HG03159 (cell line): ENCODE measurements at regions not wholly inside any gene's neighbourhood (a gene's known extent, or its start where the extent isn't known, plus 50 kb on each side); places are given as distances from the start of the nearest gene placed in this dataset.
"Not testable (repeated sequence)": the region's sequence is repeated elsewhere in the genome, so short reads cannot be mapped to it uniquely, and the experiment has no call there.

Source experiments
- ATAC-seq: cut with Tn5 transposase; IDR thresholded peaks from one replicate; pipeline ENCODE4 v1.9.1; 2021; ENCODE audit warnings: mild to moderate bottlenecking, moderate library complexity; ENCODE audit not compliant: unreplicated experiment

DNA sequence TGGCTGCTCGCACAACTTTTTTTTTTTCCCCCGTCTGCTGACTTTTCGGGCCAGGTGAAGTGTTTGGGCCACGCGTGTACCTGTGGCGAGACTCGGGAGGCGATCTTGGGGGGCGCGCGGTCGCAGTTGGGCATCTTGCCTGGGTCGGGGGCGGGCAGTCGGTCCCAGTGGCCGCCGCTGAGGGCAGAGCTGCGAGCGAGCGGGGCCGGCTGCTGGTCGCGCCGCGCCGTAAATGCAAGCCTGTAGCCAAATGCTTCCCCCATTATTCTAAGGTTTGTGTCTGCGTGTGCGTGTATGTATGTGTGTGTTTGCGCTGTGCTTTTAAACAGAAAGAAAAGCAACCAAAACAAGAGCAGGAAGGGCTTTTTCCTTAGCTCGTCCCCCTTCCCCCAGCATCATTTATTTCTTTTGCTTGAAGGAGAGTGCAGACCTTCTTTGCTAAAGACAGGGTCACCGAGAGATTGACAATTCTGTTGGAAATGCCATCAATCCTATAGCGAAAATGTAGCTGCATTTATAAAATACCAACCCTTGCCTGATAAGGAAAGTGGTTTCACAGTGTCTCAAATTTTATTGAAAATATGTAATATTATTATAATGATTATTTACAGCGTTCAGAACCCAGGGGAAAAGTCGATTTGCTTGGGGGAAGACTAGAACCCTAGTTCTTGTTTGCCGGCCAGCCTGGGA, 143.2 kb upstream of the ZNF536 start:
- no peak for ATAC-seq

DNA sequence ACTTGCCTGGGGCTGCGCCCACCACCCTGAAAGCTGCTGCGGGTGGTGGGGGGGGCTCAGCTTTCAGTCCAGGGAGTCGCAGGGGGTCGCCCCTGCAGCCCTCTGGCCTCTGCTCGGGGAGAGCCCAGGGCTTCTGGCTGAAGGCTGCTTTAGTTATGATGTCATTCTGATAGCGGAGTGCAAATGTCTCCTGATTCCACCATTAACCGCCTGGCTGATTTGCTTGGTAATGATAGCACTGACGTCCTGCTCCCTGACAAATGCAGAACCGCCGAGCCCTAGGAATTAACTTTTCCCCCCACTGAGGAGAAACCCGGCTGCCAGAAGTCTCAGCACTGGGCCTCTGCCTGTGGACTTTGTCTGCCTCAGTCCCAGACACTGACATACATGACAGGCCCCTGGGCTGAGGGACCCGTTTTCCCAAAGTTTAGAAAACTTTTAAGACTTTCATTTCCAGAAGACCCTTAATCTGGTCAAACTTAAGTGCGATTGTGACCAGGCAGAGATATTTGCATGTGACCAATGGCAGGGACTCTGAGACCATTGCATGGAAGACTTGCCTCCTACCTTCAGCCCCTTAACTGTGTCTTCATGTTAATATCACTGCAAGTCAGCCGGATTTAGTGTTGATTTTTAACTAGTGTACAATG, 142.5 kb upstream of the ZNF536 start:
- no peak for ATAC-seq

DNA sequence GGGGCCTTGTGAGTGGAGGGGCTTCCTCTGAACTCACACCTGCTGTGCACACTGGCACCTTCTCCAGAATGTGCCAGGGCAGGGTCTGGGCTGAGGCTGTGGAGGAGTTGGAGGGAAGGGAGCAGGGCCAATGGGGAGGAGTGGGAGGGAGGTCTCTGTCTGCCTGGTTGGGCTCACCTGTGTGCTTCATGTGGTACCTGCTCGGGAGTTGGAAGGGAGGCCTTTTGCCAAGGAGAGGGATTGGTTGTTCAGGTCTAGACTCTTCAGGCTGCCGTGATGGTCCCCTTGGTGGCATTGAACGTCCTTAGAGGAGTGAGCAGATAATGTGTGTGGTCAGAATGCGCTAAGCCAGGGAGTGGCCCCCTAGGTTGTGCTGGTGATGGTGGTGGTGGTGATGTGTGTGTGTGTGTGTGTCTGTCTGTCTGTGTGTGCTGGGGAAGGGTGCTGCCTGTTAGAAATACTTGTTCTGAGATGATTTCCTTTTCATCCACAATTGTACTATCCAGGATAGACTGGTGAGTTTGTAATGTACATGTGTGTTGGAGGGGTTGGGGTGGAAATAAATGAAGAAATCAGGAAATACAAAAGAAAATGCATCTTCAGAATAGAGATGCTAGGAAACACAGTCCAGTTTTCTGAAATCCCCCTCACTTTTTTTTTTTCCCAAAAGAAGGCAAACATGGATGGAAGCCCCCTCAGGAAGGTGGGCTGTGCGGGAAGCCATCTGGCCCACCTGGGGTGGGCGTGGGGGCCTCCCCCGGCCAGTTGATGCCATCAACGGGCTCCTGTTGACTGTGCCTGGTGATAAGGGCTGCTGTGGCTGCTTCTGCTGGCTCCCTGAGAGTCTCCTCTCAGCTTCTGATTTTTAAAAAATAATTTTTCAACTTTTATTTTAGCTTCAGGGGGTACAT, 140.5 kb upstream of the ZNF536 start:
- ATAC-seq, result no peak

DNA sequence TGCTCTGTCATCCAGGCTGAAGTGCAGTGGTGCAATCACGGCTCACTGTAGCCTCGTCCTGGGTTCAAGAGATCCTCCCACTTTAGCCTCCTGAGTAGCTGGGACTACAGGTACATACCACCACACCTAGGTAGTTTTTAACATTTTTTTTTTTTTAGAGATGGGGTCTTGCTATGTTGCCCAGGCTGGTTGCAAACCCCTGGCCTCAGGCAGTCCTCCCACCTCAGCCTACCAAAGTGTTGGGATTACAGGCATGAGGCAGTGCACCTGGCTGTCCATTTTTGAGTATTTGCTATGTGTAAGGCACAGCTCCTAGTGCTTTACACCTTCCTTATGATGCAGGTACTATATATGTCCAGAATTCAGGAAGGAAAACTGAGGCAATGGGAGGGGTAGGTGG, 138.8 kb upstream of the ZNF536 start:
- no peak for ATAC-seq

DNA sequence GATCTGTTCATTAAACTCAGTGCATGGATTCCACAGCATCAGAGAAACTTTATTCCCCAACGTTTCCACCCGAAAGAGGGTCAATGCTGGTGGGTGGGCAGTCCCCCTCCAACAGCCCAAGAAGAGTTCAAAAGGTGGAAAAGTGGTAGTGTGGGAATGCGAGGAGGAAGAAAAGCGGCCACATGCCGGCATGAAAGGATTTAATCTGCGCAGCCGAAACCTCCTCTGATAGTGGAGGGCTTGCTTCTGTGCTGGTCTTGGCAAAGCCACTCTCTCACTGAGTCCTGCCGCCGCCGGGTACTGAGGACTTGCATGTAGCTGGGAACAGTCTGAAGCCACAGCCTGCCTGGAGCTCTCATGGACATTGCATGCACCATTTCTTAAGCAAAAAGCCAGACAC, 136.2 kb upstream of the ZNF536 start:
- no peak for ATAC-seq

DNA sequence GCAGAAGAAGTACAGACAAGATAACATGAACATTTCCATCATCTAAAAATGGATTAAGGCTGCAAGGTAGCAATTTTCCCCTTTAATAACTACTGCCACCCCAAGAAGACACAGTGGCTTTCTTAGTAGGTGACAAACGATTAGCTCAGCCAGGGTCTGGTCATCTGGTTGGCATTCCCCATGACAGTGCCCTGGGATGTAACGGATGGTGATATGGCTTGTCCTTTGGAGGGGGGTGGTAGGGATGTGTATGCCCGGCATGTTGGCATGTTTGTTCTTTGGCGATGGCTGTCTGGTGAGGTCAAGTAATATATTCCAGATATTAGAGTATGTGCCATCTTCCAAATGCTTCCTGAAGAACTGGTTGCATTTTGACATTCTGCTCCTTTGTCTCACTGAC, 135.6 kb upstream of the ZNF536 start:
- no peak for ATAC-seq

DNA sequence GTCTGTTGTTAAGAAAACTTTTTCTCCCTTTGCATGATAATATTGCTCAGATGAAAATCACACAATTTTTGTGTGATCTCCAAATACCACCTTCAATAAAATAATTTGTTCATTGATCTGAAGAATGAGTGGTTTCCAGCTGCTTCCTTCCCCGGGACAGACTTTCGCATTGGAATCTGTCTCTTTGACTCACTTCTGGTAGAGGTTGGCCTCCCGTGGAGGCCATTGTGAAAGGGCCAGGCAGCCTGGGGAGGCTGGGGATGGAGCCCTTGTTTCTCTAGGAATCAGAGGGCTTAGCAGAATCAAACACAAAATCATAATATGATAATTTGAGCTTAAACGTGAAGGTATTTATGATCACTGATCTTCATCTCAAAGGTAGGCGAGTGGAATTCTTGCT, 135.0 kb upstream of the ZNF536 start:
- no peak for ATAC-seq

DNA sequence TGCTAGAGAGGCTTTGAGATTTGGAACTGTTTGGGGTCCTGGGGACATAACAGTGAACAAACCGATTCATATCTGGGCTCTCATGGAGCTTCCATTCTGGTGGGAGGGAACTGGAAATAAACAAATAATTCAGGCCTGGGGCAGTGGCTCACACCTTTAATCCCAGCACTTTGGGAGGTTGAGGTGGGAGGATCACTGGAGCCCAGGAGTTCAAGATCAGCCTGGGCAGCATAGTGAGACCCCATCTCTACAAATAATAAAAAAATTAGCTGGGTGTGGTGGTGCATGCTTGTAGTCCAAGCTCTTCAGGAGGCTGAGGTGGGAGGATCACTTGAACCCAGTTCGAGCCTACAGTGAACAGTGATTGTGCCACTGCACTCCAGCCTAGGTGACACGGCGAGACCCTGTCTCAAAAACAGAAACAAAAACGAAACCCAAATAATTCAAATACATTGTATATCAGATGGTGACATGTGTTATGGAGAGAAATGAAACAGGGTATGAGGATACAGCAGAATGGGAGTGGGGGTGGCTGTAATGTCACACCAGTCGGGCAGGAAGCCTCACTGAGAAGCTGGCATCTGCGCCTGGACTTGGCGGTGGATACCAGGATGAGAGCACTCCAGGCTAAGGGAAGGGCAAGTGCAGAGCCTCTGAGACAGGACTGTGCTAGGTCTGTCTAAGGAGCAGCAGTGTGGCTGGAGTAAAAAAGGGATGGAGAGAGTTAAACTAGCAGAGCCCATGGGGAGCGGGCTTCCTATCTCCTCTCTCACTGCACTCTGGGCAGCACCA, 131.1 kb upstream of the ZNF536 start:
- ATAC-seq, result no peak

DNA sequence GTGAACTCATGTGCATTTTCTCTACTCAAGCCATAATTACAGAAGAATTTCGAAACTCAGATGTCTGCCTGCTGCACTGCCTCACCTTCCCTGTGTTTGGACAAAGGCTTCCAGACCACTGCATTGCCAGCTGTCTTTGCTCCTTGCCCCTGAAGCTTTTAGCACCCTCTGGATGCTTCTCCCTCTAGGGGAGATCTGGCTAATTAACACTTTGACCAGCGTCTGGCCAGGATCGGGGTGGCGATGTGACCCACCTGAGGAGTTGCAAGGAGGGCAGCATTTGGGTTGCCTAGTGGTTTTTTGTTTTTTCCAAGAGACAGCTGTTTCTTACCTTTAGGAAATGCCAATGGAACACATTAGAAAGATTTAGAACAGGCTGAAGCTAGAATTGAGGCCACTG, 127.7 kb upstream of the ZNF536 start:
- ATAC-seq, result no peak

DNA sequence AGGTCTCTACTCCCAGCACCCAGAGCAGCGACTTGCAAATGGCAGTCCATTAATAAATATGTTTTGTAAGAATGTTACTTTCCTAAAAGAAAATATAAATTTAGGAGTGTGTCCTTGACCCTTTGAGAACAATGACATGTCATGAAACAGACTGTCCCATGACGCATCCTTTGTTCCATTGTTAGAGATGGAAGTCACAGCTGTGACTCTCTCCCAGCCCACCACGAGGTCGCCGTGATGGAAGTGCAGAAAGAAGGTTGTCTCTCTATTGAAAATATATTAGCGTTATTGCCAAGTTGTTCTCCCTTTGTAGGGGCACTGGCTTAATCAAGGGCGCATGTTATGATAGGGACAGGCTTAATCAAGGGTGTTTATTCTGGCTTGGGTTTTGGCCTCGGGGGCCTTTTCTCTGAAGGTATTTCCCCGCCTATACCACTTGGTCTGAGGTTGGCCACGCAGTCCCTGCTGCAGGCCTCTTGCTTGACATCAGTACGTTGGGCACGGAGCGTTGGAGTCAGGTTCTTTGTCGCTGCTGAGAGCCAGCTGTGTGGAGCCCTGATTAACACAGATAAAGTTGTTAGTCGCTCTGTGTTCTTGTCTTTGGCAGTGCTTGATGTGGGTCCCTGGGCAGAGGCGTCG, 126.7 kb upstream of the ZNF536 start:
- no peak for ATAC-seq

DNA sequence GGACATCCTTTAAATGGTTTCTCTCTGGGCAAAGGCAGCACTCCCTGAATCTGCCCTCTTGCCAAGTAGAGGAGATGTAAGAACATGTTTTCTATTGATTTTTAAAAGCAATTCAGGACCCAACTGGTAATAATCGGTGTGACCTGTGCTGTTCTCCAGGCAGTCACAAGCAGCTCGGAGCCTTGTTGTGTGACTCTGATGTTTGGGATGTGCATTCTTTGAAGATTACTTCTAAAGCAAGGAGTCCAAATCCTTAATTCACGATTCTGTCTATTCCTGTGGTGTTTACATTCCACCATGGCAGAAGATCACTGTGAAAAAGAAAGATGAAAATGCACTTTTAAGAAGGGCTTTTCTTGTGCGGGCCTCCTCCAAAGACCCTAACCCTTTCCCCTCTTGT, 122.3 kb upstream of the ZNF536 start:
- ATAC-seq, result no peak

DNA sequence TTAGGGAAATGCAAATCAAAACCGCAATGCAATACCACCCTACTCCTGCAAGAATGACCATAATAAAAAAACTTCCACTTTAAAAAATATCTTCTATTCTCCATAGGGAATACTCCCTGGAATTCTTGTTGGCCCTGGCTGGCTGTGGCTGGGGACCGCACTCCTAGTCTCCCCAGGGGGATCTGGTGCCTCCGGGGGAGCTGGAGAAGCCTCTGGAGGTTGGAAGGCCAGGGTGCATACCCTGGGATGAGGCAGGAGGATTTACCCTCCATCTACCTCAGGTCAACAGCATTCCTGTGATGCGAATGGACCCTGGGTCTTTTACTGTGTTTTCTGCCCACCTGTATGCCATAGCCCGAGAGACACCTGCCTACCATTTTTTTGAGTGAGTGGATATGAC, 120.0 kb upstream of the ZNF536 start:
- no peak for ATAC-seq

DNA sequence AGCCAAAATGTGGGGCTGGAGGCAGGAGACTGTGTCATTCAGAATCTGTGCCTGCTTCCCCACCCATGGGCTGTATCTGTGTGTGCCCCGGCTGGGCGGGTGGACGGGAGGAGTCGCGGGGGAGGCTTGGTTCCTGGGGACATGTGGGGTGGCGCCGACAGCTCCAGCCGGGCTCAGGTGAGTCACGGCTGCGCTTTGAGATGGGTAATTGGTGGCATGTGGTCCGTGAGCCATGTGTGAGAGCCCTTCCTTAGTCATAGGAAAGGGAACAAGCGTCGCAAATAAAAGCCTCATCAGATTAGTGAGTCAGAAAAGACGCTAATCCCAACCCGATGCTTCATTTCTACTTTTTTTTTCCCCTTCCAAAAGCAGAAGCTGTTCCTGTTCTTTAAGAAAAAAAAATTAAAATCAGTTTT, 118.6 kb upstream of the ZNF536 start:
- ATAC-seq, result no peak

DNA sequence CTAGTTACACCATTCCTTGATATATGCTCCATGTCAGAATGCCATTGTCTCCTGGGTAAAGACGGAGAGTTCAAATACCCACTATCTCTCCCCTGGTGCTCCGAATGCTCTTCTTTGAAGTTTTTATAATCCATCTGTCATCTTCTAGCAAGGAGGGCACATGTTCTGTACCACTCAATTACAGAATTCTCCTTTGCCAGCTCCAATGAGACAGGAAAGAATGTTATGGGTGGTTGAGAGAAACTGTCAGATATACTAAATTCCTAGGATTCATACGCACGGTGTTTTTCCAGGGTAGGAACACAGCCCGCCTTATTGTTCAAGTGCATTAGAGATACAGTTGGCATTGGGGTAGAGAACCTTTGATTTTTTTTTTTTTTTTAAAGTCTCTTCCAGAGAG, 118.0 kb upstream of the ZNF536 start:
- no peak for ATAC-seq

DNA sequence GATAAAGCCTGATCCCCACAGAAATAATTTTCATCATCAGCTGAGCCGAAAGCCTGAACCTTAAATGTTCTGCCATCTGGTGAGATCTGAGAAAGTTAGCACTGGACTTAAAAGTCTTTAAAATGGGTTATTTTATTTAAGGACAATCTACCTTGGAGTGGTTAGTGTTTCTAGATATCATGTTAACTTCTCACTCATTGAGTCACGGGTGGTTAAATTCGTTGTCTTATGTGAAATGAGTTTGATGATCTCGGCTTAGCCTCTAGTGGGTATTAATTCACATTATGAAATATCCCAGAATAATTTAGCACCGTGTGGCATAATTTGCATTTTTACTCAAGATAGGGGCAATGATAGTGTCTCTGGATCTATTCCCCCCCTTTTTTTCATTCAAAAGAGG, 117.4 kb upstream of the ZNF536 start:
- ATAC-seq, result no peak

DNA sequence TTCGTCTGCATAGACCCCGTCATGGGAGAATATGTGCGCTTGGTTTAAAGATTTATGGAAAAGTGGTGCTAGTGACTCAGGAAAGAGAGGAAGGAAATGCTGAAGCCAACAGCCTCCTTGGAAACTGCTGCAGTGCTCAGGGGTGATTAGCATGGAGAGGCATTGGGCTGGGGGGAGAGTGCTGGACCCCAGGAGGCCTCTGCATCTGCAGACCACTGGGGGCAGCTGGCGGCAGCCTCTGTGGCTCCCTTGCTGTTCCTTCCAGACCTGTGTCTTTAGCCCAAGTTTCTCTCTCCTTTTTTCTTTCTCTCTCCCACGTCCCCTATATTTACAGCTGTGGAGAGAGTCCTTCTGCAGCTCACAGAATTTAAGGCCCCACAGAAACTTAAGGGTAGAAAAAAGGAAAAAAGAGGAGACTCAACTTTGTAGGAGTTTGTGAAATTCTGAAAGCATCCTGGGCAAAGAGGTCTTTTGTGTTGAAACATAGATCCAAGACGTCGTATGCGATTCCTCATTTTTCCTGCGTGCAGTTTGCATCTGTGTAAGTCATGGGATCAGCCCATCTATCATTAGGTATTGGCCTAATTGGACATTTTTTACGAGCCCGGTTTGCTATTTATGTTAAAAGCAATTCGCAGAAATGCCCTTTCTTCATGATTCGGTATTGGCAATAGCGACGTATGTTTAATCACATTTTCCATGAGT, 116.2 kb upstream of the ZNF536 start:
- ATAC-seq, result no peak

DNA sequence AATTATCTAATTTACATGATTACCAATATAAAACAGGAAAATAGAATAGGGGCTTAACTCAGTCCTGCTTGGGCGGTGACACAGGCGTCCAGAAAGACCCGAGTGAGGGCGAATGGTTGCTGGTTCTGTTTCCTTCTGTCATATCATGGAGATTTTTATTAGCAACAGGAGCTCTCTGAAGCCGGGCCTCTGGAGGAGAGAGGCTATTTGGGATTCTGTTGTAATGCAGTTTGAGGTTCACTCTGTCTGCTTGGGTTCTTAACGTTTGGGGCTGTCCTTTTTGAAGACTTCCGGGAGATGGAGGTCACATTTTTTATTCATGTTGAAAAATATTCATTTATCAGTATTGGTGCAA, 115.7 kb upstream of the ZNF536 start:
- no peak for ATAC-seq

DNA sequence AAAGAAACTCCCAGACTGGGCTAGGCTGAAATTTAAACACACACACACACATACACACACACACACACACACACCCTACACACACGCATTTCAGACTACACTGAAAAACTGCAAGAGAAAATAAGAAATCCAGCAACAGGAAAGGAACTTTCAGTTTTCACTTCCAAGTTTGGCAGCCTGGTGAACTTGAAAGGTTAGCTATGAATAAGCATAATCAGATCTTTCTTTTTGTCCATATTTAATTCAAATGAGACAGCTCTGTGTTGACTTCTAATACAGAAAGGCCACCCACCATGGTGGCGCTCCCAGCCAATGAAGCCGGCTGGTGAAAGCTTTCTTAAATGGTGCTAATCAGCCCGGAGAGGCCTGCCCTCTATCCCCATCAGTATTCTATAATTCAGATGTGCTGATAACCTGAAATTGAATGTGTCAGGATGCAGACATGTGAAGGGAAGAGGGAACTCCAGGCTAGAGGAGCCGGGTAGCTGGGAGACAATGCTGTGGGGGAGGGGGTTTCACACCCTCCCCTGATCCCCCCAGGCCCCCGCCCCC, 108.3 kb upstream of the ZNF536 start:
- no peak for ATAC-seq

DNA sequence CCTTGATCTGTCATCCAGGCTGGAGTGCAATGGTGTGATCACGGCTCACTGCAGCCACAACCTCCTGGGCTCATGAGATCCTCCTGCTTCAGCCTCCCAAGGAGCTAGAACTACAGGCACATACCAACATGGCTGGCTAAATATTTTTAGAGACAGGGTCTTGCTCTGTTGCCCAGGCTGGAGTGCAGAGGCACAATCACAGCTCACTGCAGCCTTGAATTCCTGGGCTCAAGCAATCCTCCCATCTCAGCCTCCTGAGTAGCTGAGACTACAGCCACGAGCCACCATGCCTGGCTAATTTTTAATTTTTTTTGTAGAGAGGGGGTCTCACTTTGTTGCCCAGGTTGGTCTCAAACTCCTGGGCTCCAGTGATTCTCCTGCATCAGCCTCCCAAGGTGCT, 106.3 kb upstream of the ZNF536 start:
- not testable (repeated sequence) for ATAC-seq

DNA sequence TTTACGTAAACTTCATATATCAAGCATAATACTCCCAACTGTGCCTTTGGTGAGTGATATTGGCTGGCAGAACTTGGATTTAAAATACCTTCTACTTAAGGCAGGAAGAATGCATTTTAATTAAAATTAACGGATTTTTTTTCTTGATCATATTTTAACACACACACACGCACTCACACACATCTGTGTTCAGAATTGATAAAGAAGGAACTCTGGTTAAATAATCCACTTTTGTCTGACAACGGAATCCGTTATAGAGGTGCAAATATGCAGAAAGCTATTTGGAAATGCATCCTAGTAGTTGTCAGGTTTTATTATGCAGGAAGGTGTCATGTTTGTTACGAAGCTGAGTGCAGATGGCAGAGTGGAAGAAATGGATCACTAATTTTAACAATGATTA, 105.5 kb upstream of the ZNF536 start:
- ATAC-seq, result no peak
